ENCODE measurements at regions not wholly inside any gene's neighbourhood (a gene's known extent, or its start where the extent isn't known, plus 50 kb on each side); places are given as distances from the start of the nearest gene placed in this dataset.

- Histone ChIP-seq H2BK120ac (ENCODE audit: low read depth, low read length) (no peak overlapping the region), H2BK20ac (ENCODE audit: low read depth, low read length) (no peak overlapping the region), H3K4me2 (ENCODE audit: low read depth, low read length) (no peak overlapping the region), H3K4me3 (ENCODE audit: insufficient read depth, low read depth, low read length) (no peak overlapping the region), H4K20me1 (ENCODE audit: insufficient read depth, low read length) (no peaks in the 10 kb centered on the region), H4K91ac (ENCODE audit: insufficient read depth, low read depth, low read length) (no peak overlapping the region), H2AK5ac (ENCODE audit: low read depth, low read length) (no peak overlapping the region), H3K9ac (ENCODE audit: low read depth, low read length) (no peak overlapping the region), H3K79me1 (ENCODE audit: low read depth in 1 of 2, low read length in 2 of 2) (no peaks in the 10 kb centered on the region), H2AK9ac (replicated peaks; ENCODE audit: low read depth, low read length, poor library complexity) (no peak overlapping the region), H2BK5ac (ENCODE audit: low read depth, low read length, poor library complexity, severe bottlenecking) (no peak overlapping the region), H3K4ac (ENCODE audit: low read depth, low read length) (no peak overlapping the region), H3K56ac (ENCODE audit: extremely low read depth, insufficient read depth, low read length) (no peak overlapping the region), H4K5ac (ENCODE audit: low read depth, low read length) (no peak overlapping the region), H3K9me3 (ENCODE audit: control insufficient read depth, insufficient read depth, low read length) (no peaks in the 10 kb centered on the region), H3K23ac (ENCODE audit: low read depth, low read length) (no peak overlapping the region), H2BK15ac (ENCODE audit: low read depth, low read length) (no peak overlapping the region), H4K8ac (ENCODE audit: low read depth in 2 of 2, low read length in 2 of 2) (no peak overlapping the region), H3K27me3 (ENCODE audit: control insufficient read depth, insufficient read depth, low read length) (no peaks in the 10 kb centered on the region), H3K27ac (ENCODE audit: insufficient read depth, low read length) (no peak overlapping the region), H3K4me1 (ENCODE audit: control insufficient read depth, insufficient read depth, low read length) (peaks cover 2% of the 10 kb centered on the region; the same call in 1 of the 2 replicates), H3K36me3 (ENCODE audit: control insufficient read depth, insufficient read depth, low read length) (no peaks in the 10 kb centered on the region), H3K9me1 (ENCODE audit: insufficient read depth, low read length) (no peaks in the 10 kb centered on the region), H2AFZ (replicated peaks; ENCODE audit: low read length, poor library complexity) (no peak overlapping the region), H3K18ac (ENCODE audit: low read depth, low read length) (no peak overlapping the region), H3K14ac (replicated peaks; ENCODE audit: low read depth, low read length) (no peak overlapping the region)
- ChIA-PET CTCF (no interaction called here), POLR2A (ENCODE audit: unreplicated experiment) (no interaction called here)
- WGBS, 2 experiments (ENCODE audit: extremely low coverage in 2 of 2, insufficient read length in 1 of 2), result no CpG with 5 or more reads among the region's 1 CpG
- dilution Hi-C loops (cut with HindIII; ENCODE audit: low sequenced_read_pairs, unreplicated experiment), result no loop called here
- intact Hi-C loops (cut with micrococcal nuclease), result no loop called here
- DNase-seq, result no peak
- TF ChIP-seq POLR2A (IDR thresholded peaks at IDR 0.05; ENCODE audit: low read depth, low read length) (no peak), SMC3 (IDR thresholded peaks at IDR 0.05; ENCODE audit: low read depth, low read length) (no peak), CHD1 (IDR thresholded peaks at IDR 0.05; ENCODE audit: low read depth, low read length) (no peak), MAZ (IDR thresholded peaks at IDR 0.05; ENCODE audit: borderline replicate concordance, low read depth, low read length) (no peak), BHLHE40 (IDR thresholded peaks at IDR 0.05; ENCODE audit: low read depth, low read length) (no peak), CEBPB (IDR thresholded peaks at IDR 0.05; ENCODE audit: low read depth, low read length) (no peak), RCOR1 (IDR thresholded peaks at IDR 0.05; ENCODE audit: insufficient replicate concordance, low read length) (no peak), RFX5 (IDR thresholded peaks at IDR 0.05; ENCODE audit: low read depth, low read length) (no peak), NFE2L2 (IDR thresholded peaks at IDR 0.05; ENCODE audit: low read depth, low read length) (no peak), MAFK (IDR thresholded peaks at IDR 0.05; ENCODE audit: low read depth, low read length) (no peak), FOS (IDR thresholded peaks at IDR 0.05; ENCODE audit: low read depth, low read length) (no peak), RAD21 (IDR thresholded peaks at IDR 0.05; ENCODE audit: low read length) (no peak), MXI1 (IDR thresholded peaks at IDR 0.05; ENCODE audit: borderline replicate concordance, low read depth, low read length) (no peak)
- TF ChIP-seq, protein P1, sequence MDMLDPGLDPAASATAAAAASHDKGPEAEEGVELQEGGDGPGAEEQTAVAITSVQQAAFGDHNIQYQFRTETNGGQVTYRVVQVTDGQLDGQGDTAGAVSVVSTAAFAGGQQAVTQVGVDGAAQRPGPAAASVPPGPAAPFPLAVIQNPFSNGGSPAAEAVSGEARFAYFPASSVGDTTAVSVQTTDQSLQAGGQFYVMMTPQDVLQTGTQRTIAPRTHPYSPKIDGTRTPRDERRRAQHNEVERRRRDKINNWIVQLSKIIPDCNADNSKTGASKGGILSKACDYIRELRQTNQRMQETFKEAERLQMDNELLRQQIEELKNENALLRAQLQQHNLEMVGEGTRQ (IDR thresholded peaks at IDR 0.05; ENCODE audit: low read depth, low read length), result no peak
- TF ChIP-seq, protein P2, sequence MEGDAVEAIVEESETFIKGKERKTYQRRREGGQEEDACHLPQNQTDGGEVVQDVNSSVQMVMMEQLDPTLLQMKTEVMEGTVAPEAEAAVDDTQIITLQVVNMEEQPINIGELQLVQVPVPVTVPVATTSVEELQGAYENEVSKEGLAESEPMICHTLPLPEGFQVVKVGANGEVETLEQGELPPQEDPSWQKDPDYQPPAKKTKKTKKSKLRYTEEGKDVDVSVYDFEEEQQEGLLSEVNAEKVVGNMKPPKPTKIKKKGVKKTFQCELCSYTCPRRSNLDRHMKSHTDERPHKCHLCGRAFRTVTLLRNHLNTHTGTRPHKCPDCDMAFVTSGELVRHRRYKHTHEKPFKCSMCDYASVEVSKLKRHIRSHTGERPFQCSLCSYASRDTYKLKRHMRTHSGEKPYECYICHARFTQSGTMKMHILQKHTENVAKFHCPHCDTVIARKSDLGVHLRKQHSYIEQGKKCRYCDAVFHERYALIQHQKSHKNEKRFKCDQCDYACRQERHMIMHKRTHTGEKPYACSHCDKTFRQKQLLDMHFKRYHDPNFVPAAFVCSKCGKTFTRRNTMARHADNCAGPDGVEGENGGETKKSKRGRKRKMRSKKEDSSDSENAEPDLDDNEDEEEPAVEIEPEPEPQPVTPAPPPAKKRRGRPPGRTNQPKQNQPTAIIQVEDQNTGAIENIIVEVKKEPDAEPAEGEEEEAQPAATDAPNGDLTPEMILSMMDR (conservative IDR thresholded peaks at IDR 0.05; ENCODE audit: low read depth, low read length), result no peak
- TF ChIP-seq, protein P3, sequence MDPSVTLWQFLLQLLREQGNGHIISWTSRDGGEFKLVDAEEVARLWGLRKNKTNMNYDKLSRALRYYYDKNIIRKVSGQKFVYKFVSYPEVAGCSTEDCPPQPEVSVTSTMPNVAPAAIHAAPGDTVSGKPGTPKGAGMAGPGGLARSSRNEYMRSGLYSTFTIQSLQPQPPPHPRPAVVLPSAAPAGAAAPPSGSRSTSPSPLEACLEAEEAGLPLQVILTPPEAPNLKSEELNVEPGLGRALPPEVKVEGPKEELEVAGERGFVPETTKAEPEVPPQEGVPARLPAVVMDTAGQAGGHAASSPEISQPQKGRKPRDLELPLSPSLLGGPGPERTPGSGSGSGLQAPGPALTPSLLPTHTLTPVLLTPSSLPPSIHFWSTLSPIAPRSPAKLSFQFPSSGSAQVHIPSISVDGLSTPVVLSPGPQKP (IDR thresholded peaks at IDR 0.05; ENCODE audit: borderline replicate concordance, low read depth, low read length), result no peak
- ATAC-seq (ENCODE audit: low read depth), result no peak
- no TSS peak for BruUV-seq (replicated peaks)
- in situ Hi-C loops (cut with MboI; ENCODE audit: low sequenced_read_pairs), result no loop called here
Measured at GRCh38 chr5:106135473-106135872, 1535.3 kb downstream of the EFNA5 start.

Data from IMR-90 (cell line).